Fibroblast of lung (primary cell): ENCODE measurements at regions not wholly inside any gene's neighbourhood (a gene's known extent, or its start where the extent isn't known, plus 50 kb on each side); places are given as distances from the start of the nearest gene placed in this dataset.

Experiments
- DNase-seq, 2 donors: peaks; one replicate each; pipeline versions ENCODE4 v3.0.0 to v3.0.0-alpha.2; 2010; ENCODE audit warnings: low read depth in 2 of 2
- H2AFZ ChIP-seq: 2 replicates; pipeline ENCODE4 v1.5.1; 2012; ENCODE audit warnings: low read length, control low read depth, inconsistent platforms
- H3K27ac ChIP-seq: 2 replicates; pipeline ENCODE4 v1.5.1; 2011; ENCODE audit warnings: low read length, control low read depth; ENCODE audit not compliant: insufficient read depth
- H3K27me3 ChIP-seq: 2 replicates; pipeline ENCODE4 v1.5.1; 2011; ENCODE audit warnings: mild to moderate bottlenecking, low read length; ENCODE audit not compliant: control insufficient read depth, insufficient read depth
- H3K36me3 ChIP-seq: 2 replicates; pipeline ENCODE4 v1.5.1; 2011; ENCODE audit warnings: low read length; ENCODE audit not compliant: control insufficient read depth, insufficient read depth
- H3K4me1 ChIP-seq: 2 replicates; pipeline ENCODE4 v1.5.1; 2011; ENCODE audit warnings: low read length; ENCODE audit not compliant: control insufficient read depth, insufficient read depth; ENCODE audit errors: extremely low read depth
- H3K4me2 ChIP-seq: 2 replicates; pipeline ENCODE4 v1.5.1; 2011; ENCODE audit warnings: low read length, control low read depth; ENCODE audit not compliant: insufficient read depth; ENCODE audit errors: extremely low read depth
- H3K4me3 ChIP-seq, 4 experiments: fragments of 200-600 bp in 1 of 4; sonication (generic) in 1 of 4; replicated peaks in 1 of 4; 2 replicates each; pipeline ENCODE4 v1.5.1; 2011 to 2016; ENCODE audit warnings: low read length in 4 of 4, low read depth in 3 of 4, mild to moderate bottlenecking in 3 of 4, control low read depth in 2 of 4, inconsistent platforms in 1 of 4, mixed read lengths in 1 of 4; ENCODE audit not compliant: insufficient read depth in 1 of 4; ENCODE audit errors: control extremely low read depth in 1 of 4
- H3K79me2 ChIP-seq: 2 replicates; pipeline ENCODE4 v1.5.1; 2012; ENCODE audit warnings: mild to moderate bottlenecking, low read length, inconsistent platforms; ENCODE audit not compliant: control insufficient read depth, insufficient read depth
- H3K9ac ChIP-seq: 2 replicates; pipeline ENCODE4 v1.5.1; 2011; ENCODE audit warnings: mild to moderate bottlenecking, low read length, control low read depth; ENCODE audit not compliant: insufficient read depth
- H3K9me3 ChIP-seq: 2 replicates; pipeline ENCODE4 v1.5.1; 2012; ENCODE audit warnings: low read depth, low read length; ENCODE audit not compliant: control insufficient read depth, insufficient read depth
- H4K20me1 ChIP-seq: 2 replicates; pipeline ENCODE4 v1.5.1; 2011; ENCODE audit warnings: low read length; ENCODE audit not compliant: control insufficient read depth, insufficient read depth; ENCODE audit errors: extremely low read depth
- CTCF ChIP-seq, 2 donors: IDR thresholded peaks in 1 of 2; conservative IDR thresholded peaks in 1 of 2; 1 replicate in 1 of 2; 2 replicates in 1 of 2; pipeline ENCODE4 v1.5.1; 2011 to 2012; ENCODE audit warnings: low read length in 2 of 2, control low read depth in 1 of 2, inconsistent platforms in 1 of 2, low read depth in 1 of 2, mild to moderate bottlenecking in 1 of 2
- EZH2 ChIP-seq: IDR thresholded peaks from 2 replicates; pipeline ENCODE4 v1.5.1; 2012; ENCODE audit warnings: low read length, control low read depth, mild to moderate bottlenecking; ENCODE audit errors: missing control alignments

- no peak overlapping the region for H3K9ac ChIP-seq
- no peaks in the 10 kb centered on the region for H3K27me3 ChIP-seq
- no peak overlapping the region for H2AFZ ChIP-seq
- H3K4me3 ChIP-seq = no peak overlapping the region
- H3K4me2 ChIP-seq = no peak overlapping the region
- H3K79me2 ChIP-seq = no peaks in the 10 kb centered on the region
- H4K20me1 ChIP-seq = no peaks in the 10 kb centered on the region
- no peaks in the 10 kb centered on the region for H3K9me3 ChIP-seq
- H3K36me3 ChIP-seq = no peaks in the 10 kb centered on the region
- H3K4me1 ChIP-seq = no peaks in the 10 kb centered on the region
- TF ChIP-seq EZH2 = no peak
- TF ChIP-seq CTCF (conservative IDR thresholded peaks at IDR 0.05 in 1 of 2, IDR thresholded peaks at IDR 0.05 in 1 of 2; ENCODE audit: low read depth in 1 of 2, low read length in 2 of 2) = no peak
- H3K27ac ChIP-seq = no peak overlapping the region
- no peak for DNase-seq
Observed at GRCh38 chr20:39248862-39249485, 286.8 kb downstream of the DHX35 start.

DNA sequence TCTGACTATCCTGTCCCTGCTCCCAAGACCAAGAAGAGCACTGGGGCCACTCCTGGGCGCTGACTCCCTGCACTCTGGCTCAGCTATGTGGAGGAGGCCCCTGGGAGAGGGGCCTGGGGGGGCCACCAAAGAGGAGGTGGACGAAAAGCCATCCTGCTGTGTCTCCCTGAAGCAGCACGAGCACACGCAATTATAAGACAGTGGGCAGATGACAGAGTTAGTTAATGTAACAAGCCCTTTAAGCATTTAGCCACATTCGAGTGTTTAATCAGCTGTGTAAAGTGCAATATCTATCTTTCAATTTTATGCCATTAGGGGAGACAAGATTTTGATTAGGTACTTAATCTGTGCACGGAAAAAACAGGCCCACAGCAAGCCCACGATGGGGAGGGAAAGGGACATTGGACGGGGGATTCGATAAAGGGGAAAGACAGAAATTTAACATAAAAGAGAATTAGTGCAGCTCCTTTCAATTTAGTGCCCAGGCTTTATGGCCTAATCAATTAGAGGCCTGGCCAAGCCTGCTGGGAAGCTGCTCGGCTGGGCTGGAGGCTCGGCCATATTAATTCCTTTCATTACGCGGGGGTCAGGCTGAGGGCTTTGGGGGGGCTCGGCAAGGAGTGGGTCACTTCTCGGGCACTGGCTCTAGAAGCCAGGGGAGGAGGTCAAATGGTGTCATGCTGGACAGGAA lies 286.2 kb downstream of the DHX35 start:
- no peak for DNase-seq
- no peak overlapping the region for H3K9ac ChIP-seq
- H3K4me3 ChIP-seq = no peak overlapping the region
- no peak overlapping the region for H3K4me2 ChIP-seq
- H3K27me3 ChIP-seq = no peaks in the 10 kb centered on the region
- no peak overlapping the region for H2AFZ ChIP-seq
- H3K4me1 ChIP-seq = no peaks in the 10 kb centered on the region
- TF ChIP-seq EZH2 = no peak
- TF ChIP-seq CTCF (conservative IDR thresholded peaks at IDR 0.05 in 1 of 2, IDR thresholded peaks at IDR 0.05 in 1 of 2; ENCODE audit: low read depth in 1 of 2, low read length in 2 of 2) = no peak
- no peaks in the 10 kb centered on the region for H4K20me1 ChIP-seq
- no peaks in the 10 kb centered on the region for H3K36me3 ChIP-seq
- H3K79me2 ChIP-seq = no peaks in the 10 kb centered on the region
- H3K9me3 ChIP-seq = no peaks in the 10 kb centered on the region
- H3K27ac ChIP-seq = no peak overlapping the region

DNA sequence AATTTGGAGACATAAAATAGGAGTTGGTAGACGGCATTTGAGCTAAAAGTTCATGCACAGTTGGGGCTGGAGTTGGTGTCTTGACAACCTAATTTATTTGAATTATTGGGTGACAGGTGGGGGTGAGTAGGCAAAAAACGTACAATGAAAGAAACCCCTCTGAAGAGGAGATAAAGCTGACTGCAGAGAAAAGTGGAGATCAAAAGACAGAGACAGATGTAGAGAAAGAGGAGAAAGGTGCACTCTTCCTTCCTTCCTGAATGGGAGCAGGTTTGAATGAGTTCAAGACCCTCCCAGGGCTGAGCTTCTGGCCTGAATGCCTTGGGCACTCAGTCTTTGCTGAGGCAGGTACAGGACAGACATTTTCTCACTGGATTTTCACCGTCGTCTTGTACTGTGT lies 284.3 kb downstream of the DHX35 start:
- no peaks in the 10 kb centered on the region for H3K9me3 ChIP-seq
- no peaks in the 10 kb centered on the region for H4K20me1 ChIP-seq
- H3K36me3 ChIP-seq = no peaks in the 10 kb centered on the region
- H3K9ac ChIP-seq = no peak overlapping the region
- no peak overlapping the region for H2AFZ ChIP-seq
- no peaks in the 10 kb centered on the region for H3K79me2 ChIP-seq
- H3K4me2 ChIP-seq = no peak overlapping the region
- H3K4me1 ChIP-seq = no peaks in the 10 kb centered on the region
- TF ChIP-seq EZH2 = no peak
- no peak for TF ChIP-seq CTCF (conservative IDR thresholded peaks at IDR 0.05 in 1 of 2, IDR thresholded peaks at IDR 0.05 in 1 of 2; ENCODE audit: low read depth in 1 of 2, low read length in 2 of 2)
- no peak for DNase-seq
- no peaks in the 10 kb centered on the region for H3K27me3 ChIP-seq
- no peak overlapping the region for H3K4me3 ChIP-seq
- H3K27ac ChIP-seq = no peak overlapping the region
